ENCODE measurements at regions not wholly inside any gene's neighbourhood (a gene's known extent, or its start where the extent isn't known, plus 50 kb on each side); places are given as distances from the start of the nearest gene placed in this dataset.
"Not testable (repeated sequence)": the region's sequence is repeated elsewhere in the genome, so short reads cannot be mapped to it uniquely, and the experiment has no call there.

- no peak for DNase-seq (ENCODE audit: low read depth in 2 of 2)
Observed at GRCh38 chr10:23543691-23544380, 105.0 kb downstream of the OTUD1 start.

- DNase-seq (ENCODE audit: low read depth in 2 of 2), result not testable (repeated sequence)
Observed at GRCh38 chr10:23545866-23546265, 107.0 kb downstream of the OTUD1 start.

- DNase-seq (ENCODE audit: low read depth in 2 of 2), result no peak
Observed at GRCh38 chr10:23556727-23557440, 118.0 kb downstream of the OTUD1 start.

GRCh38 chr10:23557777-23558176 is 118.9 kb downstream of the OTUD1 start:
- DNase-seq (ENCODE audit: low read depth in 2 of 2), result no peak

- no peak for DNase-seq (ENCODE audit: low read depth in 2 of 2)
Observed at GRCh38 chr10:23558361-23558799, 119.5 kb downstream of the OTUD1 start.

GRCh38 chr10:23568996-23569395 is 130.1 kb downstream of the OTUD1 start:
- DNase-seq (ENCODE audit: low read depth in 2 of 2), result no peak

- no peak for DNase-seq (ENCODE audit: low read depth in 2 of 2)
Observed at GRCh38 chr10:23571884-23572283, 133.0 kb downstream of the OTUD1 start.

- DNase-seq (ENCODE audit: low read depth in 2 of 2), result no peak
Observed at GRCh38 chr10:23581906-23582450, 143.1 kb downstream of the OTUD1 start.

GRCh38 chr10:23584396-23584795 is 145.5 kb downstream of the OTUD1 start:
- DNase-seq (ENCODE audit: low read depth in 2 of 2), result no peak

- DNase-seq (ENCODE audit: low read depth in 2 of 2), result no peak
Observed at GRCh38 chr10:23585186-23585585, 146.3 kb downstream of the OTUD1 start.

GRCh38 chr10:23585666-23586065 is 146.8 kb downstream of the OTUD1 start:
- DNase-seq (ENCODE audit: low read depth in 2 of 2), result no peak

- DNase-seq (ENCODE audit: low read depth in 2 of 2), result not testable (repeated sequence)
Observed at GRCh38 chr10:23595278-23595677, 156.4 kb downstream of the OTUD1 start.

GRCh38 chr10:23604613-23605012 is 165.7 kb downstream of the OTUD1 start:
- DNase-seq (ENCODE audit: low read depth in 2 of 2), result no peak

GRCh38 chr10:23606456-23606855 is 167.6 kb downstream of the OTUD1 start:
- DNase-seq (ENCODE audit: low read depth in 2 of 2), result no peak

- DNase-seq (ENCODE audit: low read depth in 2 of 2), result no peak
Observed at GRCh38 chr10:23608926-23609325, 170.1 kb downstream of the OTUD1 start.

- DNase-seq (ENCODE audit: low read depth in 2 of 2), result no peak
Observed at GRCh38 chr10:23610626-23611307, 171.9 kb downstream of the OTUD1 start.

GRCh38 chr10:23611308-23612029 is 172.6 kb downstream of the OTUD1 start:
- DNase-seq (ENCODE audit: low read depth in 2 of 2), result no peak

- DNase-seq (ENCODE audit: low read depth in 2 of 2), result no peak
Observed at GRCh38 chr10:23613900-23614299, 175.0 kb downstream of the OTUD1 start.

GRCh38 chr10:23614483-23614882 is 175.6 kb downstream of the OTUD1 start:
- DNase-seq (ENCODE audit: low read depth in 2 of 2), result no peak

- DNase-seq (ENCODE audit: low read depth in 2 of 2), result no peak
Observed at GRCh38 chr10:23630376-23630775, 191.5 kb downstream of the OTUD1 start.

GRCh38 chr10:23630885-23631284 is 192.0 kb downstream of the OTUD1 start:
- DNase-seq (ENCODE audit: low read depth in 2 of 2), result no peak
